Fibroblast of villous mesenchyme (primary cell): ENCODE measurements at regions not wholly inside any gene's neighbourhood (a gene's known extent, or its start where the extent isn't known, plus 50 kb on each side); places are given as distances from the start of the nearest gene placed in this dataset.
A peak's percentile ranks its signal among the peaks of the same experiment; 100 is the strongest.

Experiments used
- DNase-seq: peaks from one replicate; pipeline ENCODE4 v3.0.0-alpha.2; 2010; ENCODE audit warnings: low read depth
- H3K4me3 ChIP-seq: 2 replicates; pipeline ENCODE4 v1.5.1; 2011; ENCODE audit warnings: low read depth, mild to moderate bottlenecking, low read length
- TF ChIP-seq, protein P1 (sequence below): IDR thresholded peaks from 2 replicates; pipeline ENCODE4 v1.5.1; 2012; ENCODE audit warnings: low read depth, mild to moderate bottlenecking, low read length; ENCODE audit not compliant: insufficient read depth

GRCh38 chr14:54040846-54041245, 84.2 kb upstream of the BMP4 start:
- H3K4me3 ChIP-seq = no peak overlapping the region
- TF ChIP-seq, protein P1, sequence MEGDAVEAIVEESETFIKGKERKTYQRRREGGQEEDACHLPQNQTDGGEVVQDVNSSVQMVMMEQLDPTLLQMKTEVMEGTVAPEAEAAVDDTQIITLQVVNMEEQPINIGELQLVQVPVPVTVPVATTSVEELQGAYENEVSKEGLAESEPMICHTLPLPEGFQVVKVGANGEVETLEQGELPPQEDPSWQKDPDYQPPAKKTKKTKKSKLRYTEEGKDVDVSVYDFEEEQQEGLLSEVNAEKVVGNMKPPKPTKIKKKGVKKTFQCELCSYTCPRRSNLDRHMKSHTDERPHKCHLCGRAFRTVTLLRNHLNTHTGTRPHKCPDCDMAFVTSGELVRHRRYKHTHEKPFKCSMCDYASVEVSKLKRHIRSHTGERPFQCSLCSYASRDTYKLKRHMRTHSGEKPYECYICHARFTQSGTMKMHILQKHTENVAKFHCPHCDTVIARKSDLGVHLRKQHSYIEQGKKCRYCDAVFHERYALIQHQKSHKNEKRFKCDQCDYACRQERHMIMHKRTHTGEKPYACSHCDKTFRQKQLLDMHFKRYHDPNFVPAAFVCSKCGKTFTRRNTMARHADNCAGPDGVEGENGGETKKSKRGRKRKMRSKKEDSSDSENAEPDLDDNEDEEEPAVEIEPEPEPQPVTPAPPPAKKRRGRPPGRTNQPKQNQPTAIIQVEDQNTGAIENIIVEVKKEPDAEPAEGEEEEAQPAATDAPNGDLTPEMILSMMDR = no peak
- DNase-seq = peak; percentile 29

- no peak for DNase-seq
- H3K4me3 ChIP-seq = no peak overlapping the region
- TF ChIP-seq, protein P1 = no peak
Measured at GRCh38 chr14:54046250-54046649, 89.6 kb upstream of the BMP4 start.

GRCh38 chr14:54047645-54048308, 91.2 kb upstream of the BMP4 start:
- TF ChIP-seq, protein P1 = no peak
- no peak overlapping the region for H3K4me3 ChIP-seq
- DNase-seq = no peak

DNA sequence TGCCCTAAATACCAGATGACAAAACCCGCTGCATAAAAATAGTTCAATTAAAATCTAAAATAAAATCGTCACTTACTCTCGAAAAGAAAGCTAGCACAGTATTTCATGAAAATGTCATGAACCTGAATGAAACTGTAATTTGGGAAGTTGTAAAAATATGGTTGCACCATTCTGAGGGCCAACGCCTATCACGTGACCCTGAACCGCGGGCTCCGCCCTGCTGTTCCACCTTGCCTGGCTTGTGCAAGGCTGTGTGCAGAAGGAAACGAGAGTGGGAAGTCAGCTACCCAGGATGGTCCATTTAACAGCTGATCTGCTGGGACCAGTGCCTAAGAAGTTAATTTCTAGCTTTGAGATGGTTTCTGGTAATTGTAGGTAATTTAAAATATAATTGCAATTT, 91.7 kb upstream of the BMP4 start:
- DNase-seq = no peak

GRCh38 chr14:54048736-54049135, 92.1 kb upstream of the BMP4 start:
- H3K4me3 ChIP-seq = no peak overlapping the region
- DNase-seq = no peak
- TF ChIP-seq, protein P1 = no peak

More for the DNA sequence above, 91.7 kb upstream of the BMP4 start:
- no peak overlapping the region for H3K4me3 ChIP-seq
- TF ChIP-seq, protein P1 = no peak

DNA sequence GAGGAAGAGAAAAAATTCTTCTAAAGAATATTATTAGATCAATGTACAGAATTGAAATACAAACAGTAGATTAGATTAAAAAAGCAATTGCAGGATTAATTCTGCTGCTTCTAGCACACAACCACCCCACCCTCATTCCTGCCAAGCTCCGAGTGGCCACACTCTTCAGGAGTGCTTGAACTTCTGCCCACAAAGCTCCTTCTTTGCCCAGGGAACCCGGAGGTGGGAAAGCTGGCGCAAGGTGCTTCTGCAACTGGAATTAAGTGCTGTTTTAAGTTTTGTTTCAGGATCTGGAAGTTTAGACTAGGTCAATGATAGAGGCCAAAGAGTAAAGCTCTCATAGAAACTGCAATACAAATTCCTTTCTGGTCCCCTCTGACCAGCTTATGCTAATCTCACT, 94.1 kb upstream of the BMP4 start:
- TF ChIP-seq, protein P1 = no peak
- DNase-seq = no peak
- no peak overlapping the region for H3K4me3 ChIP-seq
